Tibial nerve (tissue), 4 donors: ENCODE measurements at regions not wholly inside any gene's neighbourhood (a gene's known extent, or its start where the extent isn't known, plus 50 kb on each side); places are given as distances from the start of the nearest gene placed in this dataset.

Experiments used
- DNase-seq, 2 donors: peaks; one replicate each; pipeline ENCODE4 v3.0.0-alpha.2; 2019; ENCODE audit warnings: low spot score in 2 of 2
- H3K27ac ChIP-seq, 4 donors: fragments of 200-600 bp; sonication (generic) in 3 of 4; one replicate each; pipeline ENCODE4 v1.5.1; 2017 to 2019; ENCODE audit warnings: mild to moderate bottlenecking in 1 of 4
- H3K27me3 ChIP-seq, 2 donors: fragments of 200-600 bp; sonication (generic) in 1 of 2; one replicate each; pipeline versions ENCODE4 v1.5.1 to v1.6.0; 2017 to 2019
- H3K36me3 ChIP-seq, 3 donors: fragments of 200-600 bp; sonication (generic); one replicate each; pipeline ENCODE4 v1.5.1; 2018 to 2019
- H3K4me1 ChIP-seq, 4 donors: fragments of 200-600 bp; sonication (generic) in 3 of 4; one replicate each; pipeline ENCODE4 v1.5.1; 2017 to 2019
- H3K4me3 ChIP-seq, 4 donors: fragments of 200-600 bp; sonication (generic) in 3 of 4; one replicate each; pipeline ENCODE4 v1.5.1; 2017 to 2019; ENCODE audit warnings: mild to moderate bottlenecking in 1 of 4, moderate library complexity in 1 of 4
- H3K9me3 ChIP-seq, 4 donors: fragments of 200-600 bp; sonication (generic) in 3 of 4; one replicate each; pipeline ENCODE4 v1.5.1; 2017 to 2019
- CTCF ChIP-seq, 5 experiments: fragments of 200-600 bp in 3 of 5; fragments of 450-650 bp in 2 of 5; sonication (generic) in 3 of 5; IDR thresholded peaks; one replicate each; pipeline ENCODE4 v1.5.1; 2016 to 2019; ENCODE audit warnings: antibody characterized with exemption in 5 of 5, mild to moderate bottlenecking in 3 of 5, moderate library complexity in 2 of 5
- EP300 ChIP-seq, 2 donors: sonication (generic); formaldehyde crosslinking; IDR thresholded peaks; one replicate each; pipeline ENCODE4 v1.6.1; 2017; ENCODE audit warnings: antibody characterized with exemption in 2 of 2, mild to moderate bottlenecking in 1 of 2
- POLR2A ChIP-seq, 2 donors: fragments of 450-650 bp; IDR thresholded peaks; one replicate each; pipeline ENCODE4 v1.6.1; 2017; ENCODE audit warnings: antibody characterized with exemption in 2 of 2, mild to moderate bottlenecking in 2 of 2, moderate library complexity in 2 of 2
- WGBS, 2 donors: methylation state at CpG; one replicate each; pipeline ENCODE4 v1.1.5; 2018; 5-methylcytosine and 5-hydroxymethylcytosine counted together

GRCh38 chr1:173303984-173304383 lies 96.9 kb upstream of the TNFSF4 start:
- H3K4me1 ChIP-seq: no peaks in the 10 kb centered on the region
- H3K9me3 ChIP-seq: peaks cover 0 to 8% (median 0%) of the 10 kb centered on the region in 4 donors
- H3K4me3 ChIP-seq: no peak overlapping the region
- DNase-seq: no peak
- H3K27ac ChIP-seq: no peak overlapping the region
- no peaks in the 10 kb centered on the region for H3K27me3 ChIP-seq
- WGBS, 2 donors: 76 to 83% methylated on average over 1 of the region's 1 CpG
- no peaks in the 10 kb centered on the region for H3K36me3 ChIP-seq
- TF ChIP-seq CTCF (IDR thresholded peaks at IDR 0.05): no peak
- no peak for TF ChIP-seq POLR2A (IDR thresholded peaks at IDR 0.05)
- no peak for TF ChIP-seq EP300 (IDR thresholded peaks at IDR 0.05)

GRCh38 chr1:173304529-173305227 lies 97.5 kb upstream of the TNFSF4 start:
- H3K9me3 ChIP-seq: peaks cover 0 to 10% (median 0%) of the 10 kb centered on the region in 4 donors
- H3K36me3 ChIP-seq: no peaks in the 10 kb centered on the region
- no peaks in the 10 kb centered on the region for H3K4me1 ChIP-seq
- no peak overlapping the region for H3K4me3 ChIP-seq
- H3K27ac ChIP-seq: no peak overlapping the region
- DNase-seq: no peak
- 22 to 26% methylated on average over 1 of the region's 1 CpG for WGBS, 2 donors
- TF ChIP-seq EP300 (IDR thresholded peaks at IDR 0.05) (no peak), POLR2A (IDR thresholded peaks at IDR 0.05) (no peak), CTCF (IDR thresholded peaks at IDR 0.05) (no peak)
- H3K27me3 ChIP-seq: no peaks in the 10 kb centered on the region

GRCh38 chr1:173307845-173308244 lies 100.7 kb upstream of the TNFSF4 start:
- DNase-seq: no peak
- Histone ChIP-seq H3K36me3 (no peaks in the 10 kb centered on the region), H3K27ac (no peak overlapping the region), H3K9me3 (peaks cover 0 to 15% (median 0%) of the 10 kb centered on the region in 4 donors), H3K27me3 (no peaks in the 10 kb centered on the region), H3K4me1 (no peaks in the 10 kb centered on the region), H3K4me3 (no peak overlapping the region)
- WGBS, 2 donors: 80 to 89% methylated on average over 1 of the region's 1 CpG
- TF ChIP-seq POLR2A (IDR thresholded peaks at IDR 0.05) (no peak), CTCF (IDR thresholded peaks at IDR 0.05) (no peak), EP300 (IDR thresholded peaks at IDR 0.05) (no peak)

GRCh38 chr1:173314656-173315055 lies 107.5 kb upstream of the TNFSF4 start:
- peaks cover 0 to 14% (median 0%) of the 10 kb centered on the region in 4 donors for H3K9me3 ChIP-seq
- TF ChIP-seq POLR2A (IDR thresholded peaks at IDR 0.05) (no peak), EP300 (IDR thresholded peaks at IDR 0.05) (no peak), CTCF (IDR thresholded peaks at IDR 0.05) (no peak)
- no peak overlapping the region for H3K4me3 ChIP-seq
- H3K36me3 ChIP-seq: peaks cover 0 to 9% (median 0%) of the 10 kb centered on the region in 3 donors
- H3K27me3 ChIP-seq: no peaks in the 10 kb centered on the region
- DNase-seq: no peak
- no peak overlapping the region for H3K27ac ChIP-seq
- H3K4me1 ChIP-seq: no peaks in the 10 kb centered on the region
- 42 to 51% methylated on average over 1 of the region's 1 CpG for WGBS, 2 donors

GRCh38 chr1:173315296-173315695 lies 108.2 kb upstream of the TNFSF4 start:
- Histone ChIP-seq H3K36me3 (peaks cover 0 to 9% (median 0%) of the 10 kb centered on the region in 3 donors), H3K9me3 (peaks cover 0 to 9% (median 0%) of the 10 kb centered on the region in 4 donors), H3K4me1 (no peaks in the 10 kb centered on the region), H3K4me3 (no peak overlapping the region), H3K27ac (no peak overlapping the region), H3K27me3 (no peaks in the 10 kb centered on the region)
- no peak for TF ChIP-seq POLR2A (IDR thresholded peaks at IDR 0.05)
- TF ChIP-seq CTCF (IDR thresholded peaks at IDR 0.05): no peak
- no peak for TF ChIP-seq EP300 (IDR thresholded peaks at IDR 0.05)
- 52 to 58% methylated on average over 3 of the region's 3 CpGs for WGBS, 2 donors
- DNase-seq: no peak
